Prostate gland (tissue), 2 donors: ENCODE measurements at regions not wholly inside any gene's neighbourhood (a gene's known extent, or its start where the extent isn't known, plus 50 kb on each side); places are given as distances from the start of the nearest gene placed in this dataset.

Source experiments
- CTCF ChIP-seq, 4 experiments: fragments of 200-600 bp in 2 of 4; fragments of 450-650 bp in 2 of 4; sonication (generic) in 2 of 4; IDR thresholded peaks; 1 replicate in 3 of 4; 2 replicates in 1 of 4; pipeline ENCODE4 v1.5.1; 2016 to 2019; ENCODE audit warnings: antibody characterized with exemption in 4 of 4, mild to moderate bottlenecking in 2 of 4, moderate library complexity in 2 of 4
- POLR2A ChIP-seq: fragments of 450-650 bp; IDR thresholded peaks from one replicate; pipeline ENCODE4 v1.6.1; 2016; ENCODE audit warnings: antibody characterized with exemption, mild to moderate bottlenecking
- POLR2AphosphoS5 ChIP-seq: sonication (generic); formaldehyde crosslinking; IDR thresholded peaks from one replicate; pipeline ENCODE4 v1.6.1; 2017; ENCODE audit warnings: antibody characterized with exemption

GRCh38 chr10:22874189-22874854, 53.5 kb upstream of the ARMC3 start:
- TF ChIP-seq CTCF (IDR thresholded peaks at IDR 0.05) (no peak), POLR2A (no peak), POLR2AphosphoS5 (no peak)
